ENCODE measurements at regions not wholly inside any gene's neighbourhood (a gene's known extent, or its start where the extent isn't known, plus 50 kb on each side); places are given as distances from the start of the nearest gene placed in this dataset.

DNA sequence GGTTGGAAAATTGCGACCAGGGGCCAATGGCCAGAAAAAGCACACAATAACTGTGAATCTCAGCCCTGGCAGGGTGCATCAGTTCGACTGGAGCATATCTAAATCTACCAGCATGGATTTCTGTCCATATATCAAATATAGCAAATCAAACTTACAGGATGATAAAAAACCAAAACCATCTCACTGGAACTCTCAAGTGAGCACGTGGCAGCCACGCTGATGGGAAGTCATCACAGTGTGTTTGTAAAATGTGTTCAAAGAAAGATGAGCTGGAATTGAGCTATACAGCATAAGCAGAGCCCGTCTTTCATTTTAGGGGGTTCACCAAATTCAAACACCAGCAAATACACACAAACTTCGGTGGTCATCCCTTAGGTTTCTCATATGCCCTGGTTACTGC is 610.1 kb downstream of the AJAP1 start:
- TF ChIP-seq, protein P1, sequence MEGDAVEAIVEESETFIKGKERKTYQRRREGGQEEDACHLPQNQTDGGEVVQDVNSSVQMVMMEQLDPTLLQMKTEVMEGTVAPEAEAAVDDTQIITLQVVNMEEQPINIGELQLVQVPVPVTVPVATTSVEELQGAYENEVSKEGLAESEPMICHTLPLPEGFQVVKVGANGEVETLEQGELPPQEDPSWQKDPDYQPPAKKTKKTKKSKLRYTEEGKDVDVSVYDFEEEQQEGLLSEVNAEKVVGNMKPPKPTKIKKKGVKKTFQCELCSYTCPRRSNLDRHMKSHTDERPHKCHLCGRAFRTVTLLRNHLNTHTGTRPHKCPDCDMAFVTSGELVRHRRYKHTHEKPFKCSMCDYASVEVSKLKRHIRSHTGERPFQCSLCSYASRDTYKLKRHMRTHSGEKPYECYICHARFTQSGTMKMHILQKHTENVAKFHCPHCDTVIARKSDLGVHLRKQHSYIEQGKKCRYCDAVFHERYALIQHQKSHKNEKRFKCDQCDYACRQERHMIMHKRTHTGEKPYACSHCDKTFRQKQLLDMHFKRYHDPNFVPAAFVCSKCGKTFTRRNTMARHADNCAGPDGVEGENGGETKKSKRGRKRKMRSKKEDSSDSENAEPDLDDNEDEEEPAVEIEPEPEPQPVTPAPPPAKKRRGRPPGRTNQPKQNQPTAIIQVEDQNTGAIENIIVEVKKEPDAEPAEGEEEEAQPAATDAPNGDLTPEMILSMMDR (IDR thresholded peaks at IDR 0.05) = no peak
- no peak for TF ChIP-seq POLR2A (IDR thresholded peaks at IDR 0.05)
